ENCODE measurements at regions not wholly inside any gene's neighbourhood (a gene's known extent, or its start where the extent isn't known, plus 50 kb on each side); places are given as distances from the start of the nearest gene placed in this dataset.

GRCh38 chr20:40900666-40901215, 127.9 kb upstream of the TOP1 start:
- TF ChIP-seq CTCF (IDR thresholded peaks at IDR 0.05) = no peak
- TF ChIP-seq EZH2 (IDR thresholded peaks at IDR 0.05; ENCODE audit: borderline replicate concordance, insufficient read depth, low read depth, low read length, poor library complexity, severe bottlenecking) = no peak

Data from B cell (primary cell).